ENCODE measurements at regions not wholly inside any gene's neighbourhood (a gene's known extent, or its start where the extent isn't known, plus 50 kb on each side); places are given as distances from the start of the nearest gene placed in this dataset.

DNA sequence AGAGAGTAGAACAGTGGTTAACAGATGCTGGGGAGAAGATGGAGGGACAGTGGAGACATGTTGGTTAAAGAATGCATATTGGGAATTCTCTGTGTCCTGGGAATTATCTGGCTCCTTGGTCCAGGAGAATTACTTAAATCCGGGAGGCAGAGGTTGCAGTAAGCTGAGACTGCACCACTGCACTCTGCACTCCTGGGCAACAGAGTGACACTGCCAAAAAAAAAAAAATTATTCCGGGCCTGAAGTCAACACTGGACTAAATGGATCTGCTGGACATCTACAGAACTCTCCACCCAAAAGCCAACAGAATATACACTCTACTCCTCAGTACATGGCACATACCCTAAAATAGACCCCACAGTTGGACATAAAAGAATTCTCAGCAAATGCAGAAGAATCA, 400.0 kb upstream of the CXorf51B start:
- TF ChIP-seq, protein P1, sequence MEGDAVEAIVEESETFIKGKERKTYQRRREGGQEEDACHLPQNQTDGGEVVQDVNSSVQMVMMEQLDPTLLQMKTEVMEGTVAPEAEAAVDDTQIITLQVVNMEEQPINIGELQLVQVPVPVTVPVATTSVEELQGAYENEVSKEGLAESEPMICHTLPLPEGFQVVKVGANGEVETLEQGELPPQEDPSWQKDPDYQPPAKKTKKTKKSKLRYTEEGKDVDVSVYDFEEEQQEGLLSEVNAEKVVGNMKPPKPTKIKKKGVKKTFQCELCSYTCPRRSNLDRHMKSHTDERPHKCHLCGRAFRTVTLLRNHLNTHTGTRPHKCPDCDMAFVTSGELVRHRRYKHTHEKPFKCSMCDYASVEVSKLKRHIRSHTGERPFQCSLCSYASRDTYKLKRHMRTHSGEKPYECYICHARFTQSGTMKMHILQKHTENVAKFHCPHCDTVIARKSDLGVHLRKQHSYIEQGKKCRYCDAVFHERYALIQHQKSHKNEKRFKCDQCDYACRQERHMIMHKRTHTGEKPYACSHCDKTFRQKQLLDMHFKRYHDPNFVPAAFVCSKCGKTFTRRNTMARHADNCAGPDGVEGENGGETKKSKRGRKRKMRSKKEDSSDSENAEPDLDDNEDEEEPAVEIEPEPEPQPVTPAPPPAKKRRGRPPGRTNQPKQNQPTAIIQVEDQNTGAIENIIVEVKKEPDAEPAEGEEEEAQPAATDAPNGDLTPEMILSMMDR (IDR thresholded peaks at IDR 0.05; ENCODE audit: low read depth, low read length): no peak
- TF ChIP-seq POLR2A (IDR thresholded peaks at IDR 0.05; ENCODE audit: extremely low read depth, insufficient read length): no peak
- TF ChIP-seq, protein P2, sequence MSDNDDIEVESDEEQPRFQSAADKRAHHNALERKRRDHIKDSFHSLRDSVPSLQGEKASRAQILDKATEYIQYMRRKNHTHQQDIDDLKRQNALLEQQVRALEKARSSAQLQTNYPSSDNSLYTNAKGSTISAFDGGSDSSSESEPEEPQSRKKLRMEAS (IDR thresholded peaks at IDR 0.05; ENCODE audit: low read depth, low read length): no peak
